GM21423 (cell line): ENCODE measurements at regions not wholly inside any gene's neighbourhood (a gene's known extent, or its start where the extent isn't known, plus 50 kb on each side); places are given as distances from the start of the nearest gene placed in this dataset.
"Not testable (repeated sequence)": the region's sequence is repeated elsewhere in the genome, so short reads cannot be mapped to it uniquely, and the experiment has no call there.

Source experiments
- ATAC-seq: cut with Tn5 transposase; IDR thresholded peaks from one replicate; pipeline ENCODE4 v1.9.1; 2021; ENCODE audit warnings: mild to moderate bottlenecking, moderate library complexity; ENCODE audit not compliant: unreplicated experiment

DNA sequence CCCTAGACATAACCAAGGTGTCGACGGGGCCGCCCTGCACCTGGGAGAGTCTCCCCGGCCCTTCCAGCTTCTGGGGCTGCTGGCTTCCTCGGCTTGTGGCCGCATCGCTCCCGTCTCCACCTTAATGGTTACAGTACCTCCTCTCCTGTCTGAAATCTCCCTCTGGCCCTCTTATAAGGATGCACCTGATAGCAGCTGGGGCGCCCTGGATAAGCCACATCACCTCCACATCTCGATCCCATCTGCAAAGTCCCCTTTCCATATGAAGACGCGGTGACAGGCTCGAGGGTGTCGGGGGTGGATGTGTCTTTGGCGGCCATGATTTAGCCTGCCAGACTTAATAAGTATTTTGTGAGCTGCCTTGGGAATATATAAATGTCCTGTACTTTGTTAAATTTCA is 169.0 kb downstream of the NPIPB11 start:
- not testable (repeated sequence) for ATAC-seq

DNA sequence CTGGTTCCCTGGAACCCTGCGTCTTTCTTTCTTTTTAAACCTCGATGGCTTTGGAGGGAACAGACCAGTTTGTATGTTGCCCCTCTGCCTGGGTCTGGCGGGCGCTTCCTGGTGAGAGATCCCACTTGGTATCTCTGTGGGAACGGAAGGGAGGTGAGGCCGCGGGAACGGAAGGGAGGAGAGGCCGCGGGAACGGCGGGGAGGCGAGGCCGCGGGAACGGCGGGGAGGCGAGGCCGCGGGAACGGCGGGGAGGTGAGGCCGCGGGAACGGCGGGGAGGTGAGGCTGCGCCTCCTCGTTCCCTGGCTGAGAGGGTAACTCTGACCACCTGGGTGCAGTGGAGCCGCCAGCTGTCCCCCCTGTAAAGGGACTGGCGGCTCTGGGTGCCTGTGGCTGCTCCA is 169.5 kb downstream of the NPIPB11 start:
- not testable (repeated sequence) for ATAC-seq

DNA sequence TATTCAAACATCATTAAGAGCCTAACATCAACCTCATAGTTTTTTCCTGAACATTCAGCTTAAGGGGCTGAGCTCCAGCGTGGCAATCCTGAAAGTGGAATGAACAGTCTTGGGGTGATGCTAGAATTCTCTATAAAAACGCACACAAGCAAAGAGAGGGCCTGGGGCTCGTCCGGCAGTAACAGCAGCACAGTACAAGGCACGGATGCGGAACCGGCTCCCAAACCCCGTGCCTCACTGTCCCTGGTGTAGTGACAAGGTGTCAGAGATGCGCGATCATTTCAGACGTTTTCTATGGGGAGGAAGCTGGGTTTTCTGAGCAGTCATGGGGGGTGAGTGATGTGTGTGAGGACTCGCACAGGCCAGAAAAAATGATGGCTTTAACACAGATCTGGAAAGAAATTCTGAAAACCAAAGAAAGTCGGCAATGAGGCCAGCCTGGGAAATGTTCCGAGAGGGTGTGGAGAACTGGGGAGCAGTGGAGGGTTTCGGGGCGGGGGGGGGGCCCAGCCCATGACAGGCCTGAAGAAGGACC is 170.6 kb downstream of the NPIPB11 start:
- ATAC-seq: not testable (repeated sequence)

DNA sequence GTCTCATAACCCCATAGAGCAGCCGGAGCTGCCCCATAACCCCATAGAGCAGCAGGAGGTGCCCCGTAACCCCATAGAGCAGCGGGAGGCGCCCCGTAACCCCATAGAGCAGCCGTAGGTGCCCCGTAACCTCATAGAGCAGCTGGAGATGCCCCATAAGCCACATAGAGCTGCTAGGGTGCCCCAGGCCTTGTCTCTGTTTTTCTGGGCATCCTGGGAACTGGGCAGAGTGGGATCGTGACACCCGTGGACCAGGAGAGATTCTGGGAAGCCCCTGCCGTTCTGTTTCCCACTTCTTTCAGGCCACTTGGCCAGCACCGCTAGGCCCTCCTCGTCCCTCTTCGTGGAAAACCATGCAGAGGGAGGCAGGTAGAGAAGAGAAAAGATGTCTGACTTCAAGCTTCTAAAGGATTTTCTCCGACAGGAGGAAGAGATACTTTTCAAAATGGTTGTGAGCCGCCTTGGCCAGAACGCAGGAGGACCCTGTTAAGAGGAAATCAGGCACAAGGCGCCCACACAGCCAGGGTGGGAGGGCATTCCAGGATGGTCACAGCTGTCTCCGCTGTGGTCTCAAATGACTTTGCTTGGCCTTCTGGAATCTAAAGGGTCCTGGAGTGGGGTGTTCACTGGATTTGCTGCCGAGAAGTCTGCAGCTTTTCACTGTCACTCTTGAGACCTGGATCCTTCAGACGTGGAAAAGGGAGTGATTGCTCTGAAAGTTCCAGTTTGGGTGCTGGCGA is 171.8 kb downstream of the NPIPB11 start:
- ATAC-seq: not testable (repeated sequence)

DNA sequence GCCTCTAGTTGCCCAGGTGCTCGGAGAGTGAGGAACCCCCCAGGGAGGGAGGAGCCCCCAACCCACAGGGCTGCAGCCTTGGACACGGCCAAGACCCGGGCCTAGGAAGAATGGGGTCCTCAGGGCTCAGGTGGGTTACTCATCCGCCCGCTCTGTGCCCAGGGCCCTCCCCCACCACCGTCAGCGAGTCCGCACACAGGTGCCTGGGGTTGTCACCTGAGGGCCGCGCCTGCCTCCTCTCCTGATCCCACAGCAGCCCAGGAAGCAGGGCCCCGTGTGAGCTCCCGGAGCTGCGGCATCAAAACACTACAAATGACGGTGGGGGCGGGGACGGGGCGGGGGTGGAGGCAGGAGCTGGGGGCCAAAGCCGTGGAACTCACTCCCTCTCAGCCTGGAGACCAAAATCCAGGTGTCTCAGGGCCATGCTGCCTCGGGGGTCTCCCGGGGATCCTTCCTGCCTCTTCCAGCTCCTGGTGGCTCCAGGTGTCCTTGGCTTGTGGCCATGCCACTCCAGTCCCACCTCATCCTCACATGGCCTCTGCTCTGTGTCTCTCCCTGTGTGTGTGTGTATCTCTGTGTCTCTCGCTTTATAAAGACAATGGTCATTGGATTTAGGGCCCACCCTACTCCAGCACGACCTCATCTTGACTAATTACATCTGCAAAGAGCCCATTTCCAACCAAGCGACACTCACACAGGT is 172.7 kb downstream of the NPIPB11 start:
- ATAC-seq: not testable (repeated sequence)

DNA sequence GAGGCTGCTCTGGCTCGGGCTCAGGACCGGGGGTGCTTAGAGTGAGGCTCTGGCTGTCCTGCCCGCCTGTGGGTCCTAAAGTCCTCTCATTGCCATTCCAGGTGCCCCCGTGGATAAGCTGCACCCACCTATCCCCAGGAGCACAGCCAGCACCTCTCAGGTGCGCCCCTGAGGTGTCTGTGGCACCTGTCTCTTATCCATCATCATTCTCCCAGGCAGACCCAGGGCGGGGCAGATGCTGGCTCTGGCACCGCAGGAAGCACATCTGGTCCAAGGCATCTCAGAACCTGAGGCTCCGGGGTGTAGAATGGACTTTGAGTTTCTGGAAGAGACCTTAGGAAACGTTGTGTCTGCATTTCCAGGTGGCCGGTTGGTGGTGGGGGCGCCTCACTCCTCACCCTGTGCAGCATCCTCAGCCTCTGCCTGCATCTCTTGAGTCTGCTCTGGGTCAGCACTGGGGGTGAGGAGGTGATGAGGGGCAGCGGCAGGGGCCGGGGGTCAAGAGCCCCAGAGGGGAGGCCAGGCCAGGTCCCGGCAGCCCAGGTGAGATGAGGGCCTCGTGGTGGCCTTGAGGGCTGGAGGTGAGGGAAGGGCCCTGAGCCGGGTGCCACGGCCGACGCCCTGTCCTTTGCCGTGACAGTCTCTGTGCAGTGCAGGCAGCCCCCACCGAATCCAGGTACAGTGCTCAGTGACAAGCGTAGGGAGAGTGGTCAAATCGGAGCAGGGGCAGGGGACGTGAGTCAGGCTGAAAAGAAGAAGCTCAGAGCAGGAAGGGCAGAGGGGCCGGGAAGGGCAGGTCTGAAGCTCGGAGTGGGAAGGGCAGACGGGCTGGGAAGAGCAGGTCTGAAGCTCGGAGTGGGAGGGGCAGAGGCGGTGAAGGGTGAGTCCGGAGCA is 173.5 kb downstream of the NPIPB11 start:
- ATAC-seq: no peak

DNA sequence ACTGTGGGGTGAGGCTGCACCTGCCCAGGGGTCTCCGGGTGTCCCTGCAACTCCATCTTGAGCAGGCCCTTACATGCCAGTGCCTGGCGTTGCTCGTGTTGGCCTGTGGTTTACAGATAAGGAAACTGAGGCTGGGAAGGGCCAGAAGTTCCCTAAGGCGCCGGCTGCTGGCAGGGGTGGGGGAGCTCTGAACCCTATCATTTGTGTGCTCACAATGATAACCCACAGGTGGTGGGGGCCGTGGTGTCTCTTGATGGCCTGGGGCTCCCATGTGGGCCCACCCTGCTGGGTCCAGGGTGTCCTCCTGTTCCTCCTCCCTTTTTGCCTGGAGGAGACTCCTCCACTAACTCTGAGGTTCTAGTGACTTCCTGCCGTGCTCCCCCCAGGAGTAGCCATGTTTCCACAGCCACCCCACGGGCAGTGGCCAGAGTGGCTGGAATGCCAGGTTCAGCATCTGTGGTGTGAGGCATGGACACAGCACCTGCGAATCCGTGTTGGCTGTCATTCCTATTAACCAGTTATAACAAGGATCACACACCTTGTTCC is 174.3 kb downstream of the NPIPB11 start:
- ATAC-seq: not testable (repeated sequence)

DNA sequence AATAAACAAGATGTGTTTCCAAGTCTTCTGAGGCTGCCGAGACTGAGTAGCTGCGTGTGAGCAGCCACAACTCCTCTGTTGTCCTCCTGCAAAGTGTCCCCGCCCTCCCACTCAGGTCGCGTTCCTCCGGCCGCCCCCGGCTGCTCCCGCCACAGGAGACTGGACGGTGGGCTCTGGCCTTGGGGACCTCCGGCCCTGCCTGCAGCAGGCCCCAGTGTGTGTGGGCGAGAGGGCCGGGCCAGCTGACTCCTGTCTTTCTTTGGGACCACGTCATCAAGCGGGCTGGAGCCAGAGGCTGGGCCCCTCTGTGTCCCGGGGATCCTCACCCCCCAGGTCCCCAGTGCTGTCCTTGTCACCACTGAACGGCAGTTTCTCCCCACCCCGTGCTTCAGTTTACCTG is 175.3 kb downstream of the NPIPB11 start:
- no peak for ATAC-seq

DNA sequence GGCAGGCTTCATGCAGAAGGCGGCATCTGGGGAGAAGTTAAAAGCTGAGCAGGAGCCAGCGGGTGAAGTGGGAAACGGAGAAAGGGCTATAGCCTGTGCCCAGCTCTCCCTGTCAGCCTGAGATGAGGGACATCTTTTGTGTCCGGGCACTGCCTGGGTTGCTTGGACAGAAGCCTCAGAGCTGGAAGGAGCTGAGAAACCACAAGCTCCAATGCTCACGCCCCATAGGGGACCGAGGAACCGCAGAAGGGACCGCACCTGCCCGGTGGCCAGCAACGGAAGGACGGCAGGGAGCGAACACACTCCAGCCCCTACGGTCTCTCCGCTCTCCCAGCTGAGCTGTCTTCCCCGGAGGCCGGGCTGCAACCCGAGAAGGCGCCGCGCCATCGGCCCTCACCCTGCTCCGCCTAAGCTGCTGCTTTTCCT is 175.8 kb downstream of the NPIPB11 start:
- no peak for ATAC-seq

DNA sequence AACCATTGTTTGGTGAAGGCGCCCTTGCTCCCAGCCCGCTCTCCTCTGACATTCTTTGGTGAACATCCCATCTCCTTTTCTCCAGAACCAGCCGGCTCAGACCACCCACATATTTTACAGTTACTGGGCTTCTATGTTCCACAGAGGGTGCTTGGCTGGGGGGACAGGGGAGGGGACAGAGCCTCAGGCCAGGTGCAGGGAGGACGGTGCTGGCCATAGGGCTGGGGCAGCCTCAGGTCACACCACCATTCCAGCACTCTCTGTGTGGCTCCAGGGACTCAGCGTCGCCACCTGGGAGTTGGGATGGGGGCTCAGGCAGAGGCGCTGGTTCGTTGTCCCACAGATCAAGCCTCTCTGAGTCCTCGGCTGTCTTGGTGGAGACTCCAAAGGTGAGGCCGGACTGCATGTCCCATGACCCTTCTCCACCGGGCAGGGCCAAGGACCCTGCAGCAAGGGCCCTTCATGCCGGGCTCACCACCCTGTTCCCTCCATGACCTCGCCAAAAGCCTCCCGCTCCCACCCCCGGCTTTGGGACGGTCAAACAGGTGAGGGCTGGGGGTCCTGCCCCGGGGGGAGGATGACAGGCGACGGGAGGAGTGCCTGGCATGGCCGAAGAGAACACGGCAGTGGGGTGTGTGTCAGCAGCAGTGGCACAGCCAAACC is 176.4 kb downstream of the NPIPB11 start:
- not testable (repeated sequence) for ATAC-seq

DNA sequence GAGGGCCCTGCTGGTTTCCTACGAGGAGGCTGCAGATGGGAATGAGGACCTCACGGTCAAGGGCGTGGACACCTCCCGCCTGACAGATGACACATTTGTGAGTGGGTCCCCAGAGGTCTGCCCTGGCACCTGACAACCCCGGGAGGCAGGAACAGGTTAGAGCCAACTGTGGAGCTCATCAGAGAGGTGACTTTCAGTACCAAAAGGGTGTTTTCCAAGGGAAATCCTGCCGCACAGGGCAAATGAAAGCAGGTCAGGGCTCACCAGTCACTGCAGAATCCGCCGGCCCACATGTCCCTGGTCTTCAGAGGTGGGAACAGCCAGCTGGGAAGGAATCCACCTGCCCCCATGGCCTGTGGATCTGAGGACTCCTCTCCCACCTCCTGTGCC is 176.9 kb downstream of the NPIPB11 start:
- ATAC-seq: not testable (repeated sequence)

DNA sequence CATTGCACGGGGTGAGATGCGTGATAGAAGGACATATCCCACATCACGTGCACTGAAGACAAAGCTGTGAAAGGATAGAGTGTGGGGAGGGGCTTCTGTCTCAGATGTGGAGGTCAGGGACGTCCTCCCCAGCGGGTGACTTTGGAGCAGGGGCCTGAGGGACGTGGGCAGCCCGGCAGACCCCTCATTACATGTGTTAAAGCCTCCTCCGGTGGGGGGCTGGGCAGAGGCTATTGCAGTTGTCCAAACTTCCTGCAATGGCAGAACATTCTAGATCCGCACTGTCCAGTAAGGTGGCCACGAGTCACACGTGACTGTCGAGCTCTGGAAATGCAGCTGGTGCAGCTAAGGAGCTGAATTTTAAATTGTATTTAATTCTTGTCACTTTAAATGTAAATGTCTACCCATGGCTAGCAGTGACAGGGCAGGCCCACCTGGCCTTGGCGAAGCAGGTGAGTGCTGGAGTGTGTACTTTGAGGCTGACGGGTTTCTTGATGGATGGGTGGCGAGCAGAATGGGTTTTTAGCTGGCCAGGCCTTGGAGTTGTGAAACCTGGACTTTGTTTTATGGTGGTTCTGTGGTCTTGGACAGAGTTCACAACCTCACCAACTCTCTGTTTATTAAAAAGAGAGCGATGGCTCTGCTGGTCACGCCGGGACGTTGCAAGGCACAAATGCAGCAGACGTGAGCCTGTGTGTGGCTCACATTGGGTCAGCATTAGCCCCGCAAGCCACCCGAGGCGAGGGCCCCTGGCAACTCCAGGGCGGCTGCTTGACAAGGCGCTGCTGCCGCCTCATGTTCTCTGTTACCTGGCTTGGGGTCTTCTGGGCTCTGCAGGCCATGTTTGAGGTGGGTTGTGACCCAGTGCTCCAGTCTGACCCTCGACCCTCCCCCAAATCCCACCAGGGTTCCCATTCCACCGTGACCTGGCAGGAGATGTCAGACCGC is 177.6 kb downstream of the NPIPB11 start:
- ATAC-seq: not testable (repeated sequence)

DNA sequence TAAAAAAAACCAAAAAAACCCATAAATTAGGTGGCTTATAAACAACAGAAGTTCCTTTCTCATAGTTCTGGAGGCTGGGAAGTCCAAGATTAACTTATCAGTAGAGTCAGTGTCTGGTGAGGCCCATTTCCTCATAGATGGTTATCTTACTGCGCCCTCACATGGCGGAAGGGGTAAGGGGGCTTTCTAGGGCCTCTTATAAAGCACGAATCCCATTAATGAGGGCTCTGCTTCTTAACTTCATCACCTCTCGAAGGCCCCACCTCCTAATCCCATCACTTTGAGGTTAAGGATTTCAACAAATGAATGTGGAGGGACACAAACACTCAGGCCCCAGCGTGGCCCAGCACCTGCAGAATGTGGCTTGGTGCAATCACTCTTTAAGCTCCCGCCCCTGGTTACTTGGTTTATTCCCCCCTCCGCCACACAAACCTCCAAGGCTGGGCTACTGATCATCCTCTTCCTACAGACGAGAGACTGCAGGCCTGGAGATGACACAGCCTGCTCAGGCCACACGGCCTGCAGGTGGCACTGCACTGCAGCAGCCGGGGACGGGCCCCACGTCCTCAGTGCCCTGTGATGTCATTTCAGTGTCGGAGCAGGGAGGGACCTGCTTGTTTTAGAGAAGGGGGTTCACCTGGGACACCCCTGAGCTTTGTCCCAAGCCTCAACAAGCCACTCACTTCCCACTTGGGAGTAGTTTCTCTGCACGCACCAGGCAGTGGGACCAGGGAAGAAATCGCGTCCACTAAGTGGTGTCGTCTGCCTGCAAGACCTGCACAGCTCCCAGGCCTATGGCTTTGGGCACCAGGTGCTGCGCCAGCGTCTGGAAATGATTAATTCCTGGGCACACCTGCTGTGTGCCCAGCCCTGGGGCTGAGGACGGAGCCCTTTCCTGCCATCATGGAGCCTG is 178.5 kb downstream of the NPIPB11 start:
- ATAC-seq: not testable (repeated sequence)

DNA sequence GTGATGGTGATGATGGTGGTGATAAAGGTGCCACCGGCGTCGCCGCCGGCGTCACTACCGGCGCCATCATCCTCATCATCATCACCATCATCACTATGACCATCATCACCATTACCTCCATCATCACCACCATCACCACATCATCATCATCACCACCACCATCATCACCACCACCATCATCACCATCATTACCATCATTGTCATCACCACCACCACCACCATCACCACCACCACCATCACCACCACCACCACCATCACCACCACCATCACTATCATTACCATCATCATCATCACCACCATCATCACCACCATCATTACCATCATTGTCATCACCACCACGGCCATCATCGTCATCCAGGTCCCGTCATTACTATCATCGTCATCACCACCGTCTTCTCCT is 179.7 kb downstream of the NPIPB11 start:
- no peak for ATAC-seq

DNA sequence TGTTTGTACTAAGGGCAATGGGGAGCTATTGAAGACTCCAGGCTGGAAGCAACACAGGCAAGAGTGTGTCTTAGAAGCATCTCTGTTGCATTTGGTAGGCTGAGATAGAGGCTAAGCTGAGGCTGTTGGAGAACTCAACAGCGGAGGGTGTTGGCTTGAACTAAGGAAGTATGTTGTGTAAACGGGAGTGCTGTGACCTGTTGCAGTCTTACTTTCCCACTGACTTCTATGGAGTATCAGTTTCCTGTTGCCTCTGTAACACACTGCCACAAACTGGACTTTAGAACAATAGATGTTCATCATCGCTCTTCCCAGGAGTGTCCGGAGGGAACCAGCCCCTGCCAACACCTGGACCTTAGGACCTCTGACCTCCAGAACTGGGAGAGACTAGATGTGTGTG is 181.8 kb downstream of the NPIPB11 start:
- ATAC-seq: not testable (repeated sequence)

DNA sequence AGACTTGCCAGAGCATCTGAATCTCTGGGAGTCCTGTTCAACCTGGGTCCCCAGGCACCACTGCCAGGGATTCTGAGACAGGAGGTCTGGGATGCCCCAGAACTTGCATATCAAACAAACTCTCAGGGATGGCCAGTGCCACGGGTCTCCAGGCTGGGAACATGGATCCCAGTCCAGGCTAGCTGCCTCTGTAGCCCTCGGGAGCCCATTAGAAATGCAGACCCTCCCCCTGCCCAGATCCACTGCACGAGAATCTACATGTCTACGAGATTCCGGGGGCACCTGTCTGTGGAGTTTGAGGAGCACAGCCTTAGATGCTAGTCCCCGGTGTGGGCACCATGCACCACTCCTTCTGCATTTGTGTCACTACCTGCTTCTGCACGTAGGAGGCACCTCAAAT is 183.9 kb downstream of the NPIPB11 start:
- not testable (repeated sequence) for ATAC-seq

DNA sequence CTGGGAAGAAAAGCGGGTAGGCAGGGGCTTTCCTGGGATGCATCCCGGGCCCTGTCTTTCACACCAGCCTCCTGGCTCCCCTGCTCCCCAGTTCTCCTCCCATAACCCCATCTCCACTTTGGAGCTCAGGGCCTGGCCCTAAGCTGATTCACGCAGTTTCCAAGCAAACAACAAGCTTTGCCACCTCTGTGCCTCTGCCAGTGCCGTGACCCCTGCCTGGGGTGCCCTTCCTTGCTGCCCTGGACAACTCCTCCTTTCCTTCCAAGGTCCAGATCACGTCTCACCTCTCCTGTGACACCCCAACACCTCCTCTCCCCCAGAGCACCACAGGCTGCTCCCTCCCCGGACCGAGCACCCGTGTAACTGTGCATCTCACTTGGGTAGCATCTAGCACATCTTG is 184.5 kb downstream of the NPIPB11 start:
- not testable (repeated sequence) for ATAC-seq
